ENCODE measurements at regions not wholly inside any gene's neighbourhood (a gene's known extent, or its start where the extent isn't known, plus 50 kb on each side); places are given as distances from the start of the nearest gene placed in this dataset.

DNA sequence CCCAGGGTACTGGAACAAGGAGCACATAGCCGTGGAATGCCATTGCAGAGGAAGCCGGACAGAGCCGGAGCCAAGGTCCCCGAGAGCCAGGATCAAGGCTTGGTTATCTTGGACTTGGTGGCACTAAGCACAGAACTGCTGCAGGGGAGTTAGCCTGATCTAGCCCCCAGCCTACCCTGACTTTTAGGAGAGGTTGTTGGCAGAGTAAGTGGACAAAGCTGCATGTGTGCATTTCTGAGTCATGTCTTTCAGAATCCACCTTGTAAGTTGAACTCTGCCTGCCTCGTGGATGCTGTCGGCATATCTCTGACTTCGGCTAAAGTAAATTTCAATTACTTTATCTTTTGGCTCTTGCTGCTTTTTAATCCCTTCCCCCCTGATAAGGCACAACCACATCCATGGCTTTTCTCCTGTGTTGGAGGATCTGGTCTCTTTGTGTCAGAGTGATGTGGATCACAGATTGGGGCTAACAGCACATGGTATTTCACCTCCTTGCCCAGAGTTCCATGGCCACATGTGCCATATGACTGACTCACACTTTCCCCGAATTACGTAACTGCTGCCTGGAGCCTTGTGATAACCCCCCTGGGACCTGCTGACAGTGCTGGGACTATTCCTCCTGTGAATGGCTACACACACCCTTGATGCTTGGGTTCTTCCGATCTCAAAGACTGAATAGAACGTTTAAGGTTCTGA is 240.3 kb downstream of the EMP1 start:
- intact Hi-C loops (cut with micrococcal nuclease), result no loop called here
- H2AK5ac ChIP-seq (ENCODE audit: low read depth, low read length), result no peak overlapping the region
- H3K4me1 ChIP-seq (ENCODE audit: control insufficient read depth, insufficient read depth, low read length), result no peaks in the 10 kb centered on the region
- no peak for ATAC-seq (ENCODE audit: low read depth)
- WGBS, 2 experiments (ENCODE audit: extremely low coverage in 2 of 2, insufficient read length in 1 of 2), result 60% methylated on average over 7 of the region's 11 CpGs; no CpG with 5 or more reads in 1 of the 2 experiments
- H3K36me3 ChIP-seq (ENCODE audit: control insufficient read depth, insufficient read depth, low read length), result no peaks in the 10 kb centered on the region
- H3K27ac ChIP-seq (ENCODE audit: insufficient read depth, low read length), result no peak overlapping the region
- in situ Hi-C loops (cut with MboI; ENCODE audit: low sequenced_read_pairs), result no loop called here
- H3K4ac ChIP-seq (ENCODE audit: low read depth, low read length), result no peak overlapping the region
- no peak overlapping the region for H4K91ac ChIP-seq (ENCODE audit: insufficient read depth, low read depth, low read length)
- no peak overlapping the region for H3K9ac ChIP-seq (ENCODE audit: low read depth, low read length)
- no peaks in the 10 kb centered on the region for H3K9me3 ChIP-seq (ENCODE audit: control insufficient read depth, insufficient read depth, low read length)
- H4K8ac ChIP-seq (ENCODE audit: low read depth in 2 of 2, low read length in 2 of 2), result no peak overlapping the region
- no peak overlapping the region for H3K4me3 ChIP-seq (ENCODE audit: insufficient read depth, low read depth, low read length)
- no peak overlapping the region for H2BK15ac ChIP-seq (ENCODE audit: low read depth, low read length)
- no peaks in the 10 kb centered on the region for H3K79me1 ChIP-seq (ENCODE audit: low read depth in 1 of 2, low read length in 2 of 2)
- no TSS peak for BruUV-seq (replicated peaks)
- H4K20me1 ChIP-seq (ENCODE audit: insufficient read depth, low read length), result no peaks in the 10 kb centered on the region
- CTCF ChIA-PET, result no interaction called here
- no peak overlapping the region for H3K4me2 ChIP-seq (ENCODE audit: low read depth, low read length)
- no peak overlapping the region for H3K23ac ChIP-seq (ENCODE audit: low read depth, low read length)
- peak; percentile 1 for DNase-seq
- no peaks in the 10 kb centered on the region for H3K27me3 ChIP-seq (ENCODE audit: control insufficient read depth, insufficient read depth, low read length)
- H2BK120ac ChIP-seq (ENCODE audit: low read depth, low read length), result no peak overlapping the region
- H4K5ac ChIP-seq (ENCODE audit: low read depth, low read length), result no peak overlapping the region
- H2BK20ac ChIP-seq (ENCODE audit: low read depth, low read length), result no peak overlapping the region
- TF ChIP-seq POLR2A (IDR thresholded peaks at IDR 0.05; ENCODE audit: low read depth, low read length), result no peak
- TF ChIP-seq MAFK (IDR thresholded peaks at IDR 0.05; ENCODE audit: low read depth, low read length), result no peak
- TF ChIP-seq RFX5 (IDR thresholded peaks at IDR 0.05; ENCODE audit: low read depth, low read length), result no peak
- TF ChIP-seq SMC3 (IDR thresholded peaks at IDR 0.05; ENCODE audit: low read depth, low read length), result no peak
- TF ChIP-seq RAD21 (IDR thresholded peaks at IDR 0.05; ENCODE audit: low read length), result no peak
- TF ChIP-seq, protein P1, sequence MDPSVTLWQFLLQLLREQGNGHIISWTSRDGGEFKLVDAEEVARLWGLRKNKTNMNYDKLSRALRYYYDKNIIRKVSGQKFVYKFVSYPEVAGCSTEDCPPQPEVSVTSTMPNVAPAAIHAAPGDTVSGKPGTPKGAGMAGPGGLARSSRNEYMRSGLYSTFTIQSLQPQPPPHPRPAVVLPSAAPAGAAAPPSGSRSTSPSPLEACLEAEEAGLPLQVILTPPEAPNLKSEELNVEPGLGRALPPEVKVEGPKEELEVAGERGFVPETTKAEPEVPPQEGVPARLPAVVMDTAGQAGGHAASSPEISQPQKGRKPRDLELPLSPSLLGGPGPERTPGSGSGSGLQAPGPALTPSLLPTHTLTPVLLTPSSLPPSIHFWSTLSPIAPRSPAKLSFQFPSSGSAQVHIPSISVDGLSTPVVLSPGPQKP (IDR thresholded peaks at IDR 0.05; ENCODE audit: borderline replicate concordance, low read depth, low read length), result no peak
- TF ChIP-seq BHLHE40 (IDR thresholded peaks at IDR 0.05; ENCODE audit: low read depth, low read length), result no peak
- TF ChIP-seq MAZ (IDR thresholded peaks at IDR 0.05; ENCODE audit: borderline replicate concordance, low read depth, low read length), result no peak
- TF ChIP-seq CEBPB (IDR thresholded peaks at IDR 0.05; ENCODE audit: low read depth, low read length), result no peak
- TF ChIP-seq FOS (IDR thresholded peaks at IDR 0.05; ENCODE audit: low read depth, low read length), result no peak
- TF ChIP-seq MXI1 (IDR thresholded peaks at IDR 0.05; ENCODE audit: borderline replicate concordance, low read depth, low read length), result no peak
- TF ChIP-seq, protein P2, sequence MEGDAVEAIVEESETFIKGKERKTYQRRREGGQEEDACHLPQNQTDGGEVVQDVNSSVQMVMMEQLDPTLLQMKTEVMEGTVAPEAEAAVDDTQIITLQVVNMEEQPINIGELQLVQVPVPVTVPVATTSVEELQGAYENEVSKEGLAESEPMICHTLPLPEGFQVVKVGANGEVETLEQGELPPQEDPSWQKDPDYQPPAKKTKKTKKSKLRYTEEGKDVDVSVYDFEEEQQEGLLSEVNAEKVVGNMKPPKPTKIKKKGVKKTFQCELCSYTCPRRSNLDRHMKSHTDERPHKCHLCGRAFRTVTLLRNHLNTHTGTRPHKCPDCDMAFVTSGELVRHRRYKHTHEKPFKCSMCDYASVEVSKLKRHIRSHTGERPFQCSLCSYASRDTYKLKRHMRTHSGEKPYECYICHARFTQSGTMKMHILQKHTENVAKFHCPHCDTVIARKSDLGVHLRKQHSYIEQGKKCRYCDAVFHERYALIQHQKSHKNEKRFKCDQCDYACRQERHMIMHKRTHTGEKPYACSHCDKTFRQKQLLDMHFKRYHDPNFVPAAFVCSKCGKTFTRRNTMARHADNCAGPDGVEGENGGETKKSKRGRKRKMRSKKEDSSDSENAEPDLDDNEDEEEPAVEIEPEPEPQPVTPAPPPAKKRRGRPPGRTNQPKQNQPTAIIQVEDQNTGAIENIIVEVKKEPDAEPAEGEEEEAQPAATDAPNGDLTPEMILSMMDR (conservative IDR thresholded peaks at IDR 0.05; ENCODE audit: low read depth, low read length), result no peak
- TF ChIP-seq NFE2L2 (IDR thresholded peaks at IDR 0.05; ENCODE audit: low read depth, low read length), result no peak
- no peak for TF ChIP-seq RCOR1 (IDR thresholded peaks at IDR 0.05; ENCODE audit: insufficient replicate concordance, low read length)
- TF ChIP-seq, protein P3, sequence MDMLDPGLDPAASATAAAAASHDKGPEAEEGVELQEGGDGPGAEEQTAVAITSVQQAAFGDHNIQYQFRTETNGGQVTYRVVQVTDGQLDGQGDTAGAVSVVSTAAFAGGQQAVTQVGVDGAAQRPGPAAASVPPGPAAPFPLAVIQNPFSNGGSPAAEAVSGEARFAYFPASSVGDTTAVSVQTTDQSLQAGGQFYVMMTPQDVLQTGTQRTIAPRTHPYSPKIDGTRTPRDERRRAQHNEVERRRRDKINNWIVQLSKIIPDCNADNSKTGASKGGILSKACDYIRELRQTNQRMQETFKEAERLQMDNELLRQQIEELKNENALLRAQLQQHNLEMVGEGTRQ (IDR thresholded peaks at IDR 0.05; ENCODE audit: low read depth, low read length), result no peak
- H2BK5ac ChIP-seq (ENCODE audit: low read depth, low read length, poor library complexity, severe bottlenecking), result no peak overlapping the region
- H2AFZ ChIP-seq (replicated peaks; ENCODE audit: low read length, poor library complexity), result no peak overlapping the region
- H3K56ac ChIP-seq (ENCODE audit: extremely low read depth, insufficient read depth, low read length), result no peak overlapping the region
- no peak overlapping the region for H2AK9ac ChIP-seq (replicated peaks; ENCODE audit: low read depth, low read length, poor library complexity)
- dilution Hi-C loops (cut with HindIII; ENCODE audit: low sequenced_read_pairs, unreplicated experiment), result no loop called here
- H3K9me1 ChIP-seq (ENCODE audit: insufficient read depth, low read length), result no peaks in the 10 kb centered on the region
- POLR2A ChIA-PET (ENCODE audit: unreplicated experiment), result no interaction called here
- no peak overlapping the region for H3K18ac ChIP-seq (ENCODE audit: low read depth, low read length)
- no peak overlapping the region for H3K14ac ChIP-seq (replicated peaks; ENCODE audit: low read depth, low read length)

Measured in IMR-90 (cell line).